Activated T-cell treated with anti-CD3 and anti-CD28 coated beads for 24 hours (primary cell): ENCODE measurements at regions not wholly inside any gene's neighbourhood (a gene's known extent, or its start where the extent isn't known, plus 50 kb on each side); places are given as distances from the start of the nearest gene placed in this dataset.
"Not testable (repeated sequence)": the region's sequence is repeated elsewhere in the genome, so short reads cannot be mapped to it uniquely, and the experiment has no call there.

Source experiments
- DNase-seq: peaks from one replicate; pipeline ENCODE4 v3.0.0-alpha.2; 2020; ENCODE audit warnings: low read depth

- no peak for DNase-seq
These were observed 249.0 kb upstream of the ID2 start for GRCh38 chr2:8432706-8433336.

GRCh38 chr2:8433390-8433789 lies 248.5 kb upstream of the ID2 start:
- DNase-seq, result no peak

- no peak for DNase-seq
These were observed 246.2 kb upstream of the ID2 start for GRCh38 chr2:8435608-8436007.

GRCh38 chr2:8436585-8436984 lies 245.3 kb upstream of the ID2 start:
- no peak for DNase-seq

GRCh38 chr2:8437228-8437948 lies 244.5 kb upstream of the ID2 start:
- no peak for DNase-seq

- DNase-seq, result no peak
These were observed 243.9 kb upstream of the ID2 start for GRCh38 chr2:8437949-8438400.

GRCh38 chr2:8438476-8438875 lies 243.4 kb upstream of the ID2 start:
- no peak for DNase-seq

GRCh38 chr2:8438996-8439395 lies 242.9 kb upstream of the ID2 start:
- no peak for DNase-seq

- no peak for DNase-seq
These were observed 241.7 kb upstream of the ID2 start for GRCh38 chr2:8440029-8440778.

GRCh38 chr2:8441371-8441770 lies 240.5 kb upstream of the ID2 start:
- DNase-seq, result no peak

GRCh38 chr2:8441986-8442385 lies 239.9 kb upstream of the ID2 start:
- DNase-seq, result no peak

GRCh38 chr2:8442833-8443486 lies 238.9 kb upstream of the ID2 start:
- DNase-seq, result no peak

GRCh38 chr2:8445580-8445979 lies 236.3 kb upstream of the ID2 start:
- no peak for DNase-seq

- DNase-seq, result not testable (repeated sequence)
These were observed 235.1 kb upstream of the ID2 start for GRCh38 chr2:8446751-8447150.

- no peak for DNase-seq
These were observed 234.1 kb upstream of the ID2 start for GRCh38 chr2:8447610-8448221.

- no peak for DNase-seq
These were observed 232.9 kb upstream of the ID2 start for GRCh38 chr2:8448824-8449556.

- no peak for DNase-seq
These were observed 230.6 kb upstream of the ID2 start for GRCh38 chr2:8451273-8451672.

GRCh38 chr2:8452296-8452695 lies 229.6 kb upstream of the ID2 start:
- no peak for DNase-seq

- no peak for DNase-seq
These were observed 228.6 kb upstream of the ID2 start for GRCh38 chr2:8452979-8453903.

- no peak for DNase-seq
These were observed 228.0 kb upstream of the ID2 start for GRCh38 chr2:8453904-8454302.
